HuH-7 (cell line): ENCODE measurements at regions not wholly inside any gene's neighbourhood (a gene's known extent, or its start where the extent isn't known, plus 50 kb on each side); places are given as distances from the start of the nearest gene placed in this dataset.
"Not testable (repeated sequence)": the region's sequence is repeated elsewhere in the genome, so short reads cannot be mapped to it uniquely, and the experiment has no call there.

Experiments
- DNase-seq: peaks from one replicate; pipeline ENCODE4 v3.0.0; 2011; ENCODE audit warnings: low spot score

DNA sequence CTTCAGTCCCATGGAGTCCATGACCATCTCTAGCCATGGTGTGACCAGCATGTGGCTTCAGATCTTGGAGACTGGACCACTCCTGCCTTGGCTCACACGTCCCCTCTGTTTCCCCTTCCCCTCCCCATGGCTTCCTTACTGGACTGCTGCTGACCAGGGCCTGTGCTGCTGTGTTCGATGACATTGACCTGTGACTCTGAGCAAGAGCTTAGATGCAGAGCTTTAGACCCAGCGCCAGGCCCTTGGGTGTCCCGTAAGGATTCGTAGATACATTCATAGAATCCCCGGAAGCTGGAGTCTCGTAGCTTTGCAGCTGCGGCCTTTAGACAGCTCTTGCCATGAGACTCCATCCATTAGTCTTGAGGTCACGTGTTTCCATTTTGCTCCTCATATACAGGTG is 96.3 kb downstream of the NPIPB11 start:
- DNase-seq, result not testable (repeated sequence)

DNA sequence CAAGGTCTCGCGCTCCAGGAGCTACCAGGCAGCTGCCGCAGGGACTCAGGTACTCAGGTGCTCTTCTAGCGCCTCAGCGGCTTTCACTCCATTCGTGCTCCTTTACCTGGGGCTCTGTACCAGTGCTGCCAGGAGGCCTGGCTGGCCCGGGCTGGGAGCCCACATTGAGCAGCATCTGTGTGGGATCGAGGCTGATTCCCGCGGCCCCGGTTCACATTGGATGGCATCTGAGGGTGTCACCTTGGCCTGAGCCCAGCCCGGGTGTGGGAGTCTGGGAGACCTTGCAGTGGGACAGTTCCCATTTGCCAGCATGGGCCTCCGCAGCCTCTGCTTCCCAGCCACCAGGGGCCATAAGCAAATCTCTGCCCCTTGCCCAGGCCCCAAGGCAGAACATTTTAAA is 96.9 kb downstream of the NPIPB11 start:
- not testable (repeated sequence) for DNase-seq

DNA sequence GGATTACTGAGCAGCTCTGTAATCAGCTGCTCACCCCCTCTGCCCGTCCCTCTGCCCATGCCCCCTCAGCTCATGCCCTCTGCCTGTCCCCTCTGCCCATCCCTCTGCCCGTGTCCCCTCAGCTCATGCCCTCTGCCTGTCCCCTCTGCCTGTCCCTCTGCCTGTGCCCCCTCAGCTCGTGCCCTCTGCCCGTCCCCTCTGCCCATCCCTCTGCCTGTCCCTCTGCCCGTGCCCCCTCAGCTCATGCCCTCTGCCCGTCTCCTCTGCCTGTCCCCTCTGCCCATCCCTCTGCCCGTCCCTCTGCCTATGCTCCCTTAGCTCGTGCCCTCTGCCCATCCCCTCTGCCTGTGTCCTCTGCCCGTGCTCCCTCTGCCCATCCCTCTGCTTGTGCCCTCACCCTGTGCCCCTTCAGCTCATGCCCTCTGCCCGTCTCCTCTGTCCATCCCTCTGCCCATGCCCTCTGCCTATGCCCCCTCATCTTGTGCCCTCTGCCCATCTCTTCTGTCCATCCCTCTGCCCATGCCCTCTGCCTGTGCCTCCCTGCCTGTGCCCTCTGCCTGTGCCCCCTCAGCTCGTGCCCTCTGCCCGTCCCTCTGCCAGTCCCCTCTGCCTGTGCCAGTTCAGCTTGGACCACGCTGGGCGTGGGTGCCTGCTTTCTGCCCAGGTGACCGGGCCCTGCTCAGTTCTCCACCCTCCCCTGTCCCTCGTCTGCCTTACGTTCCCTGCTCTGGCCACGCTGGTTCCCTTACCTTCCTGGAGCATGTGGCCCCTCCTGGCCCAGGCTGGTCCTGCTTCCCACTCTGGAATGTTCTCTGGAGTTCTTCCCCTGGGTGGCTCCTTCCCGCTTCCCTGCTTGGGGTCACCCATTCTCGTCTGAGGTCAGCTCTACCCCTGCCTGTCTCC is 97.6 kb downstream of the NPIPB11 start:
- no peak for DNase-seq

DNA sequence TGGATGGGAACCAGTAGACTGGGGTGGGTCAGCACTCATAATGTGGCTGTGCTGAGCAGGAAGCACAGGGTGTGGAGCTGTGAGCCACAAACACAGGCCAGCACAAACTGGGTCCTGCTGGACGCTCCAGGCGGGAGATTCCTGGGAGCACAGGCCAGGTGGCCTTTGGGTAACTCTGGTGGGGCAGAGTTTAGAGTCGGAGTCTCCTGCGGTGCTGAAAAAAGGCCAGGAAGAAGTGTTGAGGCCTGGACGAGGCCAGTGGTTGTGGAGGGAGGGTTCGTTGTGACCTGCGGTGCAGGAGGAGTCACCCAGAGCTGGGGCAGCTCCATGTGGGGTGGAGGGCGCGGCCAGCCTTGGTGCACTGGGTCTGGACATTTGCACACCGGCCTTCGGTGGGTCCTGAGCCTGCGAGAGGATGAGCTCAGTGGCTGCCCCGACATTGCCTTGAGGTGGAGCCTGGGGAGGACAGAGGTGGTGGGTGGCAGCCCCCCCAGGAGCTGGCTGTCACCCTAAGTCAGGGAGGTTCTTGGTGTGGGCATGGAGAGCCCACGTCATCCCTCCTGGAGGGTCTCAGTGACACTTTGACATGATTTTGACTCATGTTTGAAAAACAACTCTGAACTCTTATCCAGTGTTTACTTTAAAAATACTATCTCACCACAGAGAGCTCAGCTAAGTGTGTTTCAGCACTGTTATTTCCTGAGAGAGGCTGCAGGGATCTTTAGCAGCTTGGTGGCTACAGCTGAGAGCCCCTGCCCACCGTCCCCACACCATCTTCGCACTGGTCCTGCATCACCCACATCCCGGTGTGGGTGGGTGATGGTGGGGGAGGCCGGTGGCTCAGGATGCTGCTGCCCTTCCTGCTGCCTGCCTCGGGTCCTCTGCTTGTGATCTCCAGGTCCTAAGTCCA is 98.7 kb downstream of the NPIPB11 start:
- DNase-seq, result no peak

DNA sequence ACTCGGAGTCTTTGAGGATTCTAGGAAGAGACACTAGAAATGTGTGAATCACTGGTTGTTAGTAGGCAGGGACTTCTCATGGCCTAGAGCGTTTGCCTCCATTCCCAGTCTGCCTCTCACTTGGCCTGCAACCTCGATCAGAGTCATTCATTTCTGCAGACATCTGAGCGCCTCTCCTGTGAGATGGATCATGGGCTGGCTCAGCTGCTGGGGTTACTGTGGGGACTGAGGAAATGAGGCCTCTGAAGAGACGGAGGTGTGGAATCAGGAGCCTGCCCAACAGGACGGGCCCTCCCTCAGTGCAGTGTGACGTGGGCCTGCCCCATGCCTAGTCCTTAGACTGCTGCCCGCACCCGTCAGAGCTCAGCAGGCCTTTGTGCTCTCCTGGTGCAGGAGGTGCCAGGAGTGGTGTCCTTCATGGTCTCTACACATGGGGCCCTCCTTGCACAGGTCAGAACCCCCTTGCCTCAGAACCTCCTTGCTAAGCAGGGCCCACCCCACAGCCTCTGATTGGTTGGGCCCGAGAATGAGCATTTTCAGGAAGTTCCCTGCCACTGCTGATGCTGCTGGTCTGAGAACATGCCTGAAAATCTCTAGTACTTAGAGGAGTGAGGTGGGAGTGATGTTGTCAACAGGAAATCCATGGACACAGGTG is 99.4 kb downstream of the NPIPB11 start:
- no peak for DNase-seq

DNA sequence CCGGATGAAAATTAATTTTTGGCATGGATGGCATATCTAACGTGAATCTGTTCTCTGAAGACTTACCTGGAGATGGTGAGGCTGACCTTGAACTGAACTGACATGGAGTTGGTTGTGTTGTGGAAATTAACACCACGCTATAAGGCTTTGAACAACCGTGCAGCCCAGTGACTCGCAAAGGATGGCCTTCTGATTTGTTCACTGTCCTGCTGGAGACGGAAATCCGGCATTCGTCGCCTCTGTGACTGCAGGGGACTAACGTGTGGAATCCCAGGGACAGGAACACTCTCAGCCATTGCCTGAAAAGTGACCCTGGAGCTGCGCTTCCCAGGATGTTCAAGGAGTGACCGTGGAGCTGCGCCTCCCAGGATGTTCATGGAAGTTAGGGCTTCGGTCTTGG is 100.3 kb downstream of the NPIPB11 start:
- no peak for DNase-seq

DNA sequence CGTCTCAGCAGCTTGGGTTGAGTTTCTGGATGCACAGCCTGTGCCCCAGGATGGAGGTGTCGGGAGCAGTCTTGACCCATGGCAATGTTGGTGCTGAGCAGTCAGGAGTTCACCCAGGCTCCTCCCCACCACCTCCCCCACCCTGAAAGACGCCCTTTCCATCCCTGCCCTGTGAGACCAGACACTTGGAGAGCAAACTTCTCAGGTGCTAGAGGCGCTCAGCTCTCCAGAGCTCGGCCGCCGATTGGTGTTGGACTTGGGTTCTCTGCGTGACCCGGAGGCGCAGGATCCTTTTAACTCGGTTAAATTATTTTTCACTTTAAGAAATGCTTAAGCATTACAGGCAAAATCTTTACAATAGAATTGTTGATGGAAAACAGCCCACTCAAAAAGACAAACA is 101.5 kb downstream of the NPIPB11 start:
- not testable (repeated sequence) for DNase-seq

DNA sequence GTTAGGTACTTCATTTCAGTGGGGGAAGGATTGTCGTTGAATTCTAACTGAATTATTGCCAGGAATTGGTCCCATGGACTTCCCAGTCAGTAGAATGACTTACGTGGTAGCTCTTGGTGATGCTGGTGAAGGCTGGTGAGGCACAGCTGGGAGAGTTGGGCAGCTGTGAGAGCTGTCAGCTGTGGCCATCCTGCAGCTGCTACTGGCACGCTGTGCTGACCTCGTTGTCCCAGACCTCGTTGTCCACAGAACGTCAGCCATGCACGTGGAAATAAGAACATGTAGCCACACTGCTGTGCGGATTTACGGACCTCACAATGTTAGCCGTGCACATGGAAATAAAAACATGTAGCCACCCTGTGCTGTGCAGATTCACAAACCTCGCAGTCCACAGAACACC is 102.3 kb downstream of the NPIPB11 start:
- no peak for DNase-seq

DNA sequence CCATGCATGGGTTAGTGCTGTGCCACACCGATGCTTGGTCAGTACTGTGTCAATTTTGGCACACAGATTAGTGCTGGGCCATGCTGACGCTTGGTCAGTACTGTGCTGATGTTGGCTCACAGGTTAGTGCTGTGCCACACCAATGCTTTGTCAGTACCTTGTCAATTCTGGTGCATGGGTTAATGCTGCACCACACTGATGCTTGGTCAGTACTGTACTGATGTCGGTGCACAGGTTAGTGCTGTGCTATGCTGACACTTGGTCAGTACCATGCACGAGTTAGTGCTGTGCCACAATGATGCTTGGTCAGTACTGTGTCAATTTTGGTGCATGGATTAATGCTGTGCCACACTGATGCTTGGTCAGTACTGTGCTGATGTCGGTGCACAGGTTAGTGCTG is 103.0 kb downstream of the NPIPB11 start:
- DNase-seq, result no peak

DNA sequence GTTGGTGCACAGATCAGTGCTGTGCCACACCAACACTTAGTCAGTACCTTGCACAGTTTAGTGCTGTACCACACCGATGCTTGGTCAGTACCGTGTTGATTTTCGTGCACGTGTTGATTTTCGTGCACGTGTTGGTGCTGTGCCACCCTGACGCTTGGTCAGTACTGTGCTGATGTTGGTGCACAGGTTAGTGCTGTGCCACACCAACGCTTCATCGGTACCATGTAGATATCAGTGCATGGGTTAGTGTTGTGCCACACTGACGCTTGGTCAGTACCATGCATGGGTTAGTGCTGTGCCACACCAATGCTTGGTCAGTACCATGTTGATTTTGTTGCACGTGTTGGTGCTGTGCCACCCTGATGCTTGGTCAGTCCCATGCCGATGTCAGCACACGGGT is 103.5 kb downstream of the NPIPB11 start:
- DNase-seq, result no peak

DNA sequence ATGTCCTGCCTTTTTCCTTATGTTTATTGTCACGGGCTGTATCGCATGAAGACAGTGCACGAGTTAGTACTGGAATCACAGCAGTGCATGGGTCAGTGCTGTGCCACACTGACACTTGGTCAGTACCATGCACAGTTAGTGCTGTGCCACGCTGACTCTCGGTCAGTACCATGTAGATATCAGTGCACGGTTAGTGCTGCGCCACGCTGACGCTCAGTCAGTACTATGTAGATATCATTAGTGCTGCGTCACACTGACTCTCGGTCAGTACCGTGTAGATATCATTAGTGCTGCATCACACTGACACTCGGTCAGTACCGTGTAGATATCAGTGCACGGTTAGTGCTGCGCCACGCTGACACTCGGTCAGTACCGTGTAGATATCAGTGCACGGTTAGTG is 104.1 kb downstream of the NPIPB11 start:
- DNase-seq, result not testable (repeated sequence)

DNA sequence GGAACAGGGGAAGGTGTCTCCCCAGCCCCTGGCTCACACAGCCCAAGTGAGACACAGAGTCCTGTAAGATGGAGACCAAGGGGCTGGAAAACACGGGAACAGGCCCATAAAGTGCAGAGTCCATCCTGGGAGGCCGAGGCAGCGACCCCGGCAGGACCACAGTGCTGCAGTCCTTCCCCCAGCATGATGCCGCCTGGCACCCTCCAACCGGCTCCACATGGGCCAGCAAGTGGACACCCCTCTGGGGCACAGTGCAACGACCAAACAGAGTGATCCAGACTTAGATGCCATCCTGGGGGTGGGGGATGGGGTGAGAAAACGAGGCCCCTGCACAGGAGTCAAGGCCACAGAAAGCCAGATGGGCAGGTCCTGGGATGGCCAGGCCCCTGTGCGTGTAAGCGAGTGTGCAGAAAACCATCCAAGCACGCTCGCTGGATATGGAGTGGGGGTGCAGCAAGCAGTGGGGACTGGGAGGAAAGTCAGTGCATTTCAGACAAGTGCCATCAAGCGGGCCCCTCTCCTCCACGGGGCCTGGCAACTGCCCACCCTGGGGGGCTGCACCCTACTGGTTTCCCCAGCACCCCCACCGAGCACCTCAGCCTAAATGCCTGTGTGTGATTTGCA is 104.7 kb downstream of the NPIPB11 start:
- DNase-seq, result not testable (repeated sequence)

DNA sequence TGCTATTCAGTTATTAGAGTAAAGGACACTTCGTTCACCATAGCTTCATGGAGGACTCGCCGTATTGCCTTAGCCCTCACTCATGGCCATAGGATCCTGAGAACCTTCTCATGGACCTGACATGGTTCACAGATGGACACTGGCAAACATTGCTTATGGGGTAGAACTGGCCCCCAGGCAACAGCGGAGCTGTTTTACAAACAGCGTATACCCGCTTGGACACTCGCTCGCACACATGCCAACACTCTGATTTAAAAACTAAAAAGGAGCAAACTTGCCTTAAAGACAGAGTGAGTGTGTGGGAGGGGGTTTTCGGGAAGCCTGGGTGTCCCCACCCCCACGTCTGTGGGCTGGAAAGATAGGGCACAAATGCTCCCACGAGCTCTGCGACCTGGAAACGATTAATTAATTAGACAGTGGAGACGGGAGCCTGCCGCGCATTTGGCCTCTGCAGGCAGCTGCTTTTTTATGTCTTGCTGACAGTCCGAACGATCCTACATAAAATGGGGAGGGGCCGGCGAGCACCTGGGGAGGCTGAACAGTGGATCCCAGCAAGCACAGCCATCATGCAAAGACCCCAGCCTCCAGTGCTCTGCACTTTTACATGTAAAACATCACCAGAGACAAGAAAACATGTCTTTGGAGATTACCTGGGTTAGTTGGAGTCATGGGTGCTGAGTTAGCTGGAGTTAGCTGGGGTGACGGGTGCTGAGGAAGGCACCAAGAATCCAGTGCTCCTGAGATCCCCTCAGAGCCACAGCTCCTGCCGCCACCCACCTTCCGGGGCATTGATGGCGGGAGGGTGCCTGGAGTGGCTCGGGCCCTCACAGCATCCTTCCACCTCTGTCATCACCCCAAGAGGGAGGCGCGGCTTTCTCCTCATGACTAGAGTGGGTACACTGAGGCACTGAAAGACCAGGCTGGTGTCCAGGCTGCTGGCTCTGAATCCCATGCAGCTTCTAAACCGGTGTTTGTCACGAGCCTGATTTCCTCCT is 105.7 kb downstream of the NPIPB11 start:
- not testable (repeated sequence) for DNase-seq

DNA sequence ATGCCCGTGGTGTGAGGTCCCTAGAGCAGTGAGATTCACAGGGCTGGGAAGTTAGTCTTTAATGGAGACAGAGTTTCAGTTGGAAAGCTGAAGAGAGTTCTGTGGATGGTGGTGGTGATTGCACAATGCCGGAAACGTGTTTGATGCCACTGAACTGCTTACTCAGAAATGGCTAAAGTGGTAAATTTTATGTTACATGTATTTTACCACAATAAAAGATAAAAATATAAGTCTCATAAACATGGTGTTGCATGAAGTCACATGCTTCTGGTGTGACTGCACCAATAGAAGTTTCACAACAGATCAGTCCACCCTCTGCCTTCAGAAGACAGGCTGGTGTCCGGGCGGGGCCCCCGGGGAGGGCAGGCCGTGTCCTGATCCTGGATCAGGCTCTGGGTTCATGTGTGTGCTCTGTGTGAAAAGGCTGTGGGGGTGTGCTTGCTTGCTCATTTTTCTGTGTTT is 106.5 kb downstream of the NPIPB11 start:
- DNase-seq, result not testable (repeated sequence)

DNA sequence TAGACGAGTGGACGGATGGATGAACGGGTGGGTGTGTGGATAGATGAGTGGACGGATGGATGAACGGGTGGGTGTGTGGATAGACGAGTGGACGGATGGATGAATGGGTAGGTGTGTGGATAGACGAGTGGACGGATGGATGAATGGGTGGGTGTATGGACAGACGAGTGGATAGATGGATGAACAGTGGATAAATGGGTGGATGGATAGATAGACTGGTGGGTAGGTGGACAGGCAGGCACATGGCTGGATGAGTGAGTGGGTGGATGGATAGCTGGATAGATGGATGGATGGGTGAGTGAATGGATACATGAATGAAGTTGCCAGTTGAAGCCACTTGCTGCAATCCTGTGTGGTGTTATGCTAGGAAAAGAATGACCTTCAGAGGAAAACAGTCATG is 107.5 kb downstream of the NPIPB11 start:
- DNase-seq, result not testable (repeated sequence)

DNA sequence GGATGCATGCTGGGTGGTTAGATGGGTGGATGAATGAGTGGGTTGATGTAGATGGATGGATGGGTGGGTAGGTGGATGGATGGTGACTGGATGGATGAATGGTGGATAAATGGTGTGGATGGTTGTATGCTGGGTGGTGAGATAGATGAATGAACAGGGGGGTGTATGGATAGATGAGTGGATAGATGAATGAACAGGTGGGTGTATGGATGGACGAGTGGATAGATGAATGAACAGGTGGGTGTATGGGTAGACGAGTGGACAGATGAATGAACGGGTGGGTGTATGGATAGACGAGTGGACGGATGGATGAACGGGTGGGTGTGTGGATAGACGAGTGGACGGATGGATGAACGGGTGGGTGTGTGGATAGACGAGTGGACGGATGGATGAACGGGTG is 108.2 kb downstream of the NPIPB11 start:
- not testable (repeated sequence) for DNase-seq

DNA sequence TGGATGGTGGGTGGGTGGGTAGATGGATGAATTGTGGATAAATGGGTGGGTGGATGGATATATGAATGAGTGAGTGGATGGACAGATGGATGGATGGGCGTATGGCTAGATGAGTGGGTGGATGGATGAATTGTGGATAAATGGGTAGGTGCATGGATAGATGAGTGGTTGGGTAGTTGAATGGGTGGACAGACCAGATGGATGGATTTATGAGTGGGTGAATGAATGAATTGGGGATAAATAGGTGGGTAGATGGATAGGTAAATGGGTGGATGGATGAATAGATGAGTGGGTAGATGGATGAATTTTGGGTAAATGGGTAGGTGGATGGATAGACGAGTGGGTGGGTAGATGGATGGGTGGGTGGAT is 108.7 kb downstream of the NPIPB11 start:
- not testable (repeated sequence) for DNase-seq

DNA sequence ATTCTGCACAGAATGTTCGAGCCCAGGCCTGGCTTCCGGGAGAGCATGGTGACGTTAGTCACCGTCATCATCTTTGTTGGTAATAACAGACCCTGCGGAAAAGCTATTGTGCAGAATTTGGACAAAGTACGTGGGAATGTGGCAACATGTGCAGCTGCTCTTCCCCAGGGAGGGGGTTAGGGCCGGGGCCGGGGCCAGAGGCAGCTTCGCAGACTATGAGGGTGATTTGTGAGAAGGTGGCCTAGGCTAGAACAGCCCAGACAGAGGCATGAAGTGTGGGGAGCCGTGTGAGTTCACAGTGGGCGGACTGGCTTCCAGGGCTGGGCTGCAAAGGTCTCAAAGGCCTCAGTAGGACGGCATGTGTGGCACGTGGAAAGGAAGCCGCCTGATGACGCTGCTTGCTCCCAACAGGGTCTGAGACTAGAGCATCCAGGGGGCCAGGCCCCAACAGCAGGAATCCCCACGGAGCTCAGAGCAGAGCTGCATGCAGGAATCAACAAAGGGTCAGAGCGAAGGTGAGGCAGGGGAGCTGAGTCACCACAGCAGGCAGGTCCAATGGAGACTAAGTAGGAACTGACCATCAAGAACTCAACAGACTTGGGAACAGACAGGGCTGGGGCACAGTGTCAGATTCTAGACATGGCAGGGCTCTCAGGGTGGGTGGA is 109.2 kb downstream of the NPIPB11 start:
- not testable (repeated sequence) for DNase-seq

DNA sequence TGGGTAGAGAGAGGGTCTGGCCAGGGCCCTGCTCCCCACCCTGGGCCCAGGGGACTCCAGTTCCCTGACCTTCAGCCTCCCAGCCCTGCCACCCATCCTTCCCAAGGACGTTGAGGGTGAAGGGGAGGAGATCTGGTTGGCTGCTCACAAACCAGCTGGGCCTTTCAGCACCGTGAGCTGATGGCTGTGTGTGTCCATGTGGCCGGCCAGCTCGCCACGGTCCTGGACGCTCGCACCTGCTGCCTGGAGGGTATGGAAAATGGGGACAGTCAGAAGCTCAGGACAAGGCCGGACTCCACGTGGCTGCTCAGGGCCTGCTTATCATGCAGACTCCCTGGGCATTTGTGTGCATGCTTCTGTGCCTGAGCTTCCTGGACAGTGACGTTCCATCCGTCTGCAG is 110.3 kb downstream of the NPIPB11 start:
- DNase-seq, result not testable (repeated sequence)
